Inferior parietal cortex (tissue), 1 donor: ENCODE measurements at regions not wholly inside any gene's neighbourhood (a gene's known extent, or its start where the extent isn't known, plus 50 kb on each side); places are given as distances from the start of the nearest gene placed in this dataset.
"Not testable (repeated sequence)": the region's sequence is repeated elsewhere in the genome, so short reads cannot be mapped to it uniquely, and the experiment has no call there.

Source experiments
- DNase-seq: peaks from one replicate; pipeline ENCODE4 v3.0.0-alpha.2; 2016; ENCODE audit errors: extremely low spot score

GRCh38 chrX:1059576-1060561 lies 152.6 kb downstream of the CRLF2 start:
- DNase-seq, result no peak

GRCh38 chrX:1053600-1053999 lies 158.8 kb downstream of the CRLF2 start:
- DNase-seq, result not testable (repeated sequence)

GRCh38 chrX:1053072-1053471 lies 159.4 kb downstream of the CRLF2 start:
- DNase-seq, result no peak

GRCh38 chrX:1052021-1052420 lies 160.4 kb downstream of the CRLF2 start:
- DNase-seq, result no peak

GRCh38 chrX:1051421-1051820 lies 161.0 kb downstream of the CRLF2 start:
- no peak for DNase-seq

GRCh38 chrX:1045680-1046314 lies 166.7 kb downstream of the CRLF2 start:
- DNase-seq, result no peak

GRCh38 chrX:1041091-1041490 lies 171.4 kb downstream of the CRLF2 start:
- DNase-seq, result no peak

- not testable (repeated sequence) for DNase-seq
These were observed 176.5 kb downstream of the CRLF2 start for GRCh38 chrX:1035931-1036330.

GRCh38 chrX:1035206-1035605 lies 177.2 kb downstream of the CRLF2 start:
- no peak for DNase-seq

GRCh38 chrX:1034717-1035116 lies 177.7 kb downstream of the CRLF2 start:
- no peak for DNase-seq

- DNase-seq, result no peak
These were observed 180.7 kb downstream of the CRLF2 start for GRCh38 chrX:1031521-1032430.

- no peak for DNase-seq
These were observed 183.0 kb downstream of the CRLF2 start for GRCh38 chrX:1029494-1029893.

- no peak for DNase-seq
These were observed 184.8 kb downstream of the CRLF2 start for GRCh38 chrX:1027680-1028079.

- DNase-seq, result no peak
These were observed 185.3 kb downstream of the CRLF2 start for GRCh38 chrX:1027133-1027532.

- no peak for DNase-seq
These were observed 186.0 kb downstream of the CRLF2 start for GRCh38 chrX:1026263-1027015.

GRCh38 chrX:1025413-1025812 lies 187.0 kb downstream of the CRLF2 start:
- DNase-seq, result no peak

GRCh38 chrX:1023676-1024075 lies 188.8 kb downstream of the CRLF2 start:
- DNase-seq, result no peak

- DNase-seq, result not testable (repeated sequence)
These were observed 191.0 kb downstream of the CRLF2 start for GRCh38 chrX:1021314-1021993.

GRCh38 chrX:1020634-1021166 lies 191.7 kb downstream of the CRLF2 start:
- no peak for DNase-seq

- not testable (repeated sequence) for DNase-seq
These were observed 195.5 kb downstream of the CRLF2 start for GRCh38 chrX:1016926-1017325.
